Stimulated activated CD4-positive, alpha-beta T cell treated with anti-CD3 and anti-CD28 coated beads, TNF-alpha, amount 100 ng/mL, for 24 hours (primary cell): ENCODE measurements at regions not wholly inside any gene's neighbourhood (a gene's known extent, or its start where the extent isn't known, plus 50 kb on each side); places are given as distances from the start of the nearest gene placed in this dataset.
"Not testable (repeated sequence)": the region's sequence is repeated elsewhere in the genome, so short reads cannot be mapped to it uniquely, and the experiment has no call there.

Experiments
- DNase-seq, 3 experiments: peaks; one replicate each; pipeline ENCODE4 v3.0.0-alpha.2; 2020; ENCODE audit warnings: low read depth in 3 of 3

DNA sequence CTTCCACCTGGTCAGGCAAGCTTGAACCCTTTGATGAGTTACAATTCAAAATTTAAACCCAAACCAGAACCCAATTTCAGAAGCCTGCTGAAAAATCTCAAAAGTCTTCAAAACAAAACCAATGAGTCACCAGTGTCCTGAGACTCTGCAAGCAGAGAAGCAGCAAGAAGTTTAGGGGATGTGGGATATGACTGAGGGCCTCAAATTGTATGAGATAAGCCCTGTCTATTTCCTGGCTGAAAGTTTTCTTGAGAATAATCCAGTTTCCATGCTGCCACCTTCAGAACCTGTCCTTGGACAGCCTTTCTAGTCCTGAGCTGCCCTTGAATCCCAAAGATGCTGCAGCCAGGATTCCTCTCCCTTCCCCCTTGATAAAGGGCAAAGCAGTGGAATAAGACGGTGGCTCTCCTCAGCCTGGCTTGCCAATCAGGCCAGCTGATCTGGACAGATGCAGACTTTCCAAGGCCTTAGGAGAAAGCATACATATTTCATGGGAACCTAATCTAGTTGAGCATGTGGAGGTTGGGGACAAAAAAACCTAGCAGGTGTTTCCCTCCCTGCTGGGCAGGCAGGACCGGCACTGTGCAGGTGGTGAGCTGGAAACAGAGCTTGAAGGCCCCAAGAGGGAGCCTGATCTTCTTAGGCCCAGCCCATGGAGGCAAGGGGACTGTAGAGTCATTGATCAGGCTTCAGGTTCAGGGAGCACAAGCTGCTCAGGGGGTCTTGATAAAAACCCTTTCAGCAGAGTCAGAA, 278.0 kb upstream of the MGAT5 start:
- DNase-seq, result no peak

DNA sequence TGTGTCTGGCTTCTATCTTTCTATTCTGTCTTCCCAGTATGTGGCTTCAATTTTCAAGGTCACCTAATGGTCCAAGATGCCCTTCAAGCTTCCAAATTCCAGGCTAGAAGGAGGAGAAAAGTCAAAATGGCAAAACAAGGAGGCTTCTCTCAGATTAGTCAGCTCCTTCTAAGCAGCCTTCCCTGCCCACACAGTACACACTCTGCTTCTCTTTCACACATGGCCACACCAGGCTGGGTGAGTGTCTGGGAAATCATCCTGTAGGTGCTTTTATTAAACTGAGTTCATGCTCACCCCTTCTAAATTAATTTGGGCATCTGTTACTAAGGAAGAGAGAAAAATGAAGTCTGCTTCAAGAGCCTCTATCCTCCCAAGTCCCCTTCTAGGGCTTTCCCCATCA, 277.2 kb upstream of the MGAT5 start:
- no peak for DNase-seq

DNA sequence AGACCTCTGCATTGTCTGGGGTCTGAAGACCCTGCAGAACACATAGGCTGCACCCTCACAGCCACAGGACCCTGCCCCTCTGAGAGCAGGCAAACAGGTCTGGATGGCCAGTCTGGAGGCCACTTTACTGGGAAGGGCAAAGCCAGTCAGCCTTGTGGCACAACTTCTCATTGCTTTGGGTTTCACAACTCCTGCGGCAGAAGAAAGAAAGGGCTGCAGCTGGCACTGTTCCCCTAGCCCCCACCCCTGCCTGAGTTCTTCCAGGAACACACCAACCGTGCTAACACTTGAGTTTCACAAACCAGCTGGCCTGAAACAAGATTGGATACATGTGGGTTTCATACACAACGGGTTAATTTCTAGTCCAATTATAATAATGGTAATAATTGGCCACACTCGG, 276.5 kb upstream of the MGAT5 start:
- no peak for DNase-seq

DNA sequence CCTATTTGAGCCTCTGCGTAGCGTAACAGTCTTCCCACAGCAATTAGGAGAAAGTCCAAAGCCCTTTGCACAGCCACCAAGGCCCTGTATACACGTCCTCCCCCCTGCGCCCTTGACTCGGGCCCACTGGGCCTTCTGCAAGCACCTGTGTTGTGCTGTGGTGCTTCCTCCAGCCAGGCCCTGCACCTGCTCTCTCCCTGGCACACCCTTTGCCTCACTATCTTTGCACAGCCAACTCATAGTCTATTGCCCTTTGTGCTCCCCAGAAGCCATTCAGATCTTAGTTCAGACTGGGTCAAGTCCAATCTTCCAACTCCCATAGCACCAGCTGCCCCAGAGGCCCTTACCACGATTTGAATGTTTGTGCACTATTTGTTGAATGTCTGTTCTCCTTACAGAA, 271.6 kb upstream of the MGAT5 start:
- no peak for DNase-seq

DNA sequence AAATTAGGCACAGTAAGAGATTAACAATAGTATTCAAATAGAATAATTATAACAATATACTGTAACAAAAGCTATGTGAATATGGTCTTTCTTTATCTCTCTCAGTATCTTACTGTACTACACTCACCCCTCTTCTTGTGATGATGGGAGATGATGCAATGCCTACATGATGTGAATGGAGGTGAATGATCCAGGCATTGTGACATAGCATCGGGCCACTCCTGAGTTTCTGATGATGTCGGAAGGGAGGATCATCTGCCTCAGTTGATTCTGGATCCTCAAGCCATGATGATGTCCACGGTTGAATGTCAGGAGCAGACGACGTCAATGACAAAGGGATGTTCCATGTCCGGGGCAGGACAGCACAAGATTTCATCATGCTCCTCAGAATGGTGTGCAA, 268.3 kb upstream of the MGAT5 start:
- no peak for DNase-seq

DNA sequence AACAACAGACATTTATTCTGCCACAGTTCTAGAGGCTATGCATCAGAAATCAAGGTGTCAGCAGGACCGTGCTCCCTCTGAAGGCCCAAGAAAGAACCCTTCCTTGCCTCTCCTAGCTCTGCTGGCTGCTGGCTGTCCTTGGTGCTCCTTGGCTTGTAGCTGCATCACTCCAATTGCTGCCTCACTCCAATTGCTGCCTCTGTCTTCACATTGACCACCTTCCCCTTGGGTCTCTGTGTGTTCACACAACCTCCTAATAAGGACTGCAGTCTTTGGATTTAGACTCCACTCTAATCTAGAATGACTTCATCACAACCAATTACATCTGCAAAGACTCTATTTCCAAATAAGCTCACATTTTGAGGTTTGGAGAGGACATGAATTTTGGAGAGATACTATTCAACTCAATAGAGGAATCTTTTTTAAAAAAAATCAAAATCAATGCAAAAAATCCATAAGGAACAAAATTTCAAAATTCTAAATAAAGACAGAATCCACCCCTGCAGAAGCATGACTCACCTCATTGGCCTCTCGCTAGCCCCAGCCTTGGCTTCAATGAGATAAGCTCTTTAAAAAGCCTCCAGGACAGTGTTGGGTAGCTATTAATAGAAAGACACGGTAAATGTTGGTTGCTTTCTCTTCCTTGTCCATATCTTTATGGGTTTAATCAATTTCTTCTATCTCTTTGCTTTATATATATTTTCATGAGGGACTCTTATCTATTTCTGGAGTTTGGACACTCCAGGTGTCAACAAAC, 267.6 kb upstream of the MGAT5 start:
- DNase-seq, result no peak

DNA sequence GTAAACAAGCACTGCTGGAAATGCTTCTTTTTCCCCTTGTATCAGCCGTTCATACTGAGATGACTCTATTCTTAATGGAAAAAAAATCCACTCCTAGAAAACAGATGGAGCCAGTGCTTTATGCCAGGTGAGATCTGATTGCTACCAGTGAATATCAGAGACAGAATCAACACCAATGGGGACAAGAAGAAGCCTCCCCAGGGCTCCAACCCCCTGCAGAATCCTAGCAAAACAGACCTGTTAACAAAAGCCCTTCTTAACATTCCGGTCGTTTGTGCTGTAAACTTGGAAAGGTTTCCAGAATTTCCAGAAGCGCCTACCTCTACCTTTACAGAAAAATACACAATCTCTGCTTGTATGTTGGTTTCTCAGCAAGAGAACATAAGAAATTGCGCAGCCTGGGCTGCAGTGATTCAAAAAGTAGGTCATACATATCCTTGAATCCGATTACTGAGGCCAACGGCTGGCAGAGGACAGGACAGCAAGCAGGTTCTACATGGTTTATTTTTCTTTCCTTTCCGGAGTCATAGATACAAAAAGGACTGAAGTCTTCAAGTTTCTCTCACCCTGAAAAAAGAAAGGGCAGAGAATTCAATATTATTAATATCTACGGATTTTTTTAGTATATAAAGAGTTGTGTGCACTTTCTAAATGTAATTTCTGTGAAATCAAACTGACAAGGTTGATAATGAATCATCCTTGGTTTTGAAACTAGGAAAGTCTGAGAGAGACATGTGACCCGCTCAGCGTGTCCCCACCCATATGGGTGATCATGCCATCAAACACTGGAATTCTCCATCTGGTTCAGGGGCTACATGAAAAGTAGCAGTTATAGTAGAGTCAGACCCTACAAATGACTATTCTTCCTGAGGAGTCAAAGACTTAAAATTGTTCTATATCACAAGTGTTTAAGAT, 266.7 kb upstream of the MGAT5 start:
- DNase-seq, result no peak

DNA sequence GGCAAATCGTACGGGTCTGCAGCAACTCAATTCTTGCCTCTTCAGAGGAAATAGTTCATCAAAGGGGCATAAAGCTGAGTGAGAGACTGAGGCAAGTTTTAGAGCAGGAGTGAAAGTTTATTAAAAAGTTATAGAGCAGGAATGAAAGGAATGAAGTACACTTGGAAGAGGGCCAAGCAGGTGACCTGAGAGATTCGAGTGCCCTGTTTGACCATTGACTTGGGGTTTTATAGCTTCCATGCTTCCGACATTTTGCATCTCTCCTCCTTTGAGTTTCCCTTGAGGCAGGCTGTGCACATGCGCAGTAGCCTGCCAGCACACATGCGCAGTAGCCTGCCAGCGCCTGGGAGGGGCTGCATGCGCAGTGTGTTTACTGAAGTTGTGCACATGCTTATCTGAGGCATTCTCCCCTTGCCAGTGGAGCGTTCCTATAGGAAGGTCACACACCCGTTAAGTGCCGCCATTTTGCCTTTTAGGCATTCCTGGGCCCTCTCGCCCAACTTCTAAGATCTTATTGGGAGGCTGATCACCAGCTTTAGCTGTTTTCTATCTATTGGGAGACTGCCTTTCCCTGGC, 265.5 kb upstream of the MGAT5 start:
- DNase-seq, result no peak

DNA sequence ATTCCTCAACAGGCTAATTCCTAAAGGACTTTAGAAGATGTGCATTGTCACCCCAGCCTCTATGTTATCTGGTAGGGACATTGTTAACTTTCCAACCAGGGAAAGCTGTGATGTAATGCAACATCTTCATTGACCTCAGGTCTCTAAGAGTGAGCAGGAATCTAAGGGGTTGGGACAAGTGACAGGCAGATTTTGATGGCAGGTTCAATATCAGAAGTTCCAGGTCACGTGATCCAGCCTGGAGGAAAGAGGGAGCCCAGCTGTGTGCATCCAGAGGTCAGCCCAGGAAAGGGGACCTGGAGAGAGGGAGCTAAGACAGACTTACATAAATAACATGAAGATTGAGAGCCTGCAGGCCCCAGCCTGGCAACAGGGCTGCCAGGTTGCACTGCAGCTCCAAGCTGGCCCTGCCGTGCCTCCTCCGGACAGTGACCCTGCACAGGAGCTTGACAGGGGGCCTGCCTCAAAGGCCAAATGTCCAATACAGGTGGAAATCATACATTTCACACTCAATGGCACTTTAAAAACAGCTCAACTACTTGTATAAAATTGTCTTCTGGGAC, 262.2 kb upstream of the MGAT5 start:
- DNase-seq, result no peak

DNA sequence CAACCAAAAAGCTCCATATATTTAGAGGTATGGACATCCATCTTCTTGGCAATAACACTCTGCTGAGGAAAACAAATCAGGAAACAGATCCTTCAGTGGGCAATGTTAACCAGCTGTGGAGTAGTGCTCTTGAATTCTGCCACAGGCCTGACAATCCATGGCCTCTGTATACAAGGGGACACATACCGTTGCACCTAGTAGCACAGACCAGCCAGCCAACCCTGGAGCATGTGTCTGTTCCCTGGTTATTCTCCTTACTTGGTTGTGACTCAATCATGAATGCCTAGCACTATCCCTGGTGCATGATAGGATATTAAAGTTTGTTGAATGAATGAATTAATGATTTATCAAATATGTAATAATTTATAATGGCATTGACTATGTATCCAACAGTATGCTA, 261.4 kb upstream of the MGAT5 start:
- no peak for DNase-seq

DNA sequence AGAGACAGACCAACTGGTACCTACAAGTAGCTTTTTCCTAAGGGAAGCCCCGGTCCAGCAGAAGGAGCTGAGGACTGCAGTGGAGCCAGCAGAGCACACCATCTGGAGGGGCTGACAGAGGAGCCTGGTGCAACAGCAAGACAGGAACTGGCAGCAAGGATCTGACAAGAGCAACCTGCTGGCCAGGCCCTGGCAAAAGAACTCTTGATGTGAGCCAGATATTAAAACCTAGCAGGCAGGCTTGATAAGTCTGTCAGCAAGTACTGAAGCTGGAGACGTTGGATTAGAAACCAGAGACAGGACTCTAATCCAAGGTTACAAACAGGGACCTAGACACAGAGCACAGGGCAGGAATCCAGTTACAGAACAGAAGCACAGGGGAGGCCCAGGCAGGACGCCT, 260.7 kb upstream of the MGAT5 start:
- no peak for DNase-seq

DNA sequence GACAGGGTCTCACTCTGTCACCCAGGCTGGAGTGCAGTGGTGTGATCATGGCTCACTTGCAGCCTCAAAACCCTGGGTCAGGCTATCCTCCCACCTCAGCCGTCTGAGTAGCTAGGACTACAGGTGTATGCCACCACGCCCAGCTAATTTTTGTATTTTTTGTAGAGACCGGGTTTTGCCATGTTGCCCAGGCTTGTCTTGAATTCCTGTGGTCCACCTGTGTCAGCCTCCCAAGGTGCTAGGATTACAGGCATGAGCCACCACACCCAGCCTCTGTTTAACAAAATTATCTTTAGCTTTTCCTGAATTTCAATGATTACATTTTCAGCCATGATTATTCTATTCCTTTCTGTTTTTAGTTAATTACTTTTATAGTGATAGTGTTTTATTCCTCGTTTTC, 255.1 kb upstream of the MGAT5 start:
- not testable (repeated sequence) for DNase-seq

DNA sequence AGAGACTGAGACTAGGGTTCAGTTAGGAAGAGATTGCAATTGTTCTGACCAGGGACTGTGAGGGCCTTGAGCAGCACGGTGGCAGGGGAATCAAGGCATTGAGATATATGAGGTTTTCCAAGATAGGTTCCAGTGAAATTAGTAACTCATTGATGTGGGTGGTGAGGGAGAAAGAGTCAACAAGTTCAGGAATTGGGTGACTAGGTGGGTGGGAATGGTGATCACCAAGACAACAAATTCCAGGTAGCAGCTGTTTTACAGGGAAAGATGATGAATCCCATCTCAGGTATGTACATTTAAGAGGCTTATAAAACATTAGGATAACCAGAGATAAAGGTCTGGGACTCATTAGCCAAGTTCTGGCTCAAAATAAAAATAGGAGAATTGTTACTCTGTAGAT, 251.5 kb upstream of the MGAT5 start:
- no peak for DNase-seq

DNA sequence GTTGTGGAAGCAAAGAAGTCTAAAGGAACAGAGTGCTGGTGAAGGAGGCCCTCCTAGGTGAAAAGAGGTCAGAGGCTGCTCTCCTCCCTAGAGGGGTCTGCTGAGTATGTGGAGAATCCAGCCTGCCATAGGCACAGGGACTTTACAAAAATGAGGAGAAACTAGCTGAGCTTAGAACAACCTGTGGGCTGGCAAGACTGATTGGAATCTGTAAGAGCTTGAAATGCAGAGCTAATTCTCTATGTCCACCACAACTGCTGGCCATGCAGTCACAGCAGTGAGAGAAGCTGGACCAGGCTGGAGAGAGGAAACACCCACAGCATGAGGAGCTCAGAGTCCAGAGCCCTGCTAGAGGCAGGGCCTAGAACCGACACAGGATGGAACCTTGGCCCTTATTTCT, 251.0 kb upstream of the MGAT5 start:
- no peak for DNase-seq

DNA sequence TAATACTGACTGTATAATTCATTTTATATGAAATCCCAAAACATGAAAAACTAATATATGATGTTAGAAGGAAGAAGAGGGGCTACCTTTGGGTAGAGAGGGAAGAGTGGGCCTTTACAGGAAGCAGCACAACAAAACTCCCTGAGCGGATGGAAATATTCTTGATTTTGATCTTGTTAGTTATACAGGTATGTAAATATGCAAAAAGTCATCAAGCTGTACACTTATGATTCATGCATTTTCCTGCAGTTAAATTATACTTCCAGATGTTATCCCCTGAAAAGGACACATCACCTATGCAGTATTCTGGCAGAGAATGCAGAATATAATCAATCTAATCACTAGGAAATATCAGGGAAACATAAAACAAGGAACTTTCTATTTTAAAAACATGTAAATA, 249.4 kb upstream of the MGAT5 start:
- DNase-seq, result no peak

DNA sequence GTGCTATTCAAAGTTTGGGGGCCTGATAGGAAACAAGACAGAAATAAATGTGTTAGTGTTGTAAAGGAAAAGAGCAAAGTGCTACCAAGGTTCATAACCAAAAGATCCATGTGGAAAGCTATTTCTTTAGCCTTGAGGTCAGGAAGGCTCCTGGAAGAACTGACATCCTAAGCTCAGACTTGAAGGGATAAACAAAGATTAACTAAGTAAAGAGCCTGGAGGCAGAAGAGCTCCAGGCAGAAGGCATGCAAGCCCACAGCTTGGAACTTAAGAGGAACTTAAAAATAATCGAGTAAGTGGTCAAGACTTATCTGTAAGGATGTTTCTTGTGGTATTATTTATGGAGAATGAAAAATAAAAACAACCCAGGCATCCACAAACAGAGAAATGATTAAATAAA, 245.0 kb upstream of the MGAT5 start:
- DNase-seq, result no peak

DNA sequence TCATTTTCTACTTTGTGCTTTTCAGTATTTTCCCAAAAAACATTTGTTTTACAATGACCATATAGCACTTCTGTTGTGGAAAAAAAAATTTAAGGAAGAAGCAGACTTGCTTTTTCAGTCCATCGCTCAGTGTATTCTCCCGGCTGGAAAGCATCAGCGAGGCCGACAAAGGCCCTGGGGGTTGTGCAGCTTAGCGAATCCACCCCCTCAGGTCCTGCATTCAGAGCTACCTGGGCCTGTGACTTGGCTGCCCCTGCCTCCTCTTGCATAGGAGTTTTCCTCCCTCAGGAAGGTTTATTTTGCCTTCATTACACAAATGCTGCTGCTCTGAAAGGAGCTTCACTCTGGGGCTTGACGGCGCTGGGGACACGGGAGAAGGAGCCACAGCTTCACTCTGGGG, 244.4 kb upstream of the MGAT5 start:
- no peak for DNase-seq

DNA sequence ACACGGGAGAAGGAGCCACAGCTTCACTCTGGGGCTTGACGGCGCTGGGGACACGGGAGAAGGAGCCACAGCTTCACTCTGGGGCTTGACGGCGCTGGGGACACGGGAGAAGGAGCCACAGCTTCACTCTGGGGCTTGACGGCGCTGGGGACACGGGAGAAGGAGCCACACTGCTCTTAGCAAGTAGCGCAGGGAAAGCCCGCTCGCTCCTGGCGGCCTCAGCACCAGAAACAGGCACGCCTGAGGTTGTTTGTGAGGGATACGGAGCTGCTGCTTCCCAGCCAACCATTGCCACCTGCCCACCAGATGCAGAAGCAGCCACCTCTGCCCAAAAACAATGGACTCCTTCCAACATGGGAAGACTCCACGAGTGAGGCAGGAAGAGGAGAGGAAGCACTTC, 244.0 kb upstream of the MGAT5 start:
- DNase-seq, result not testable (repeated sequence)

DNA sequence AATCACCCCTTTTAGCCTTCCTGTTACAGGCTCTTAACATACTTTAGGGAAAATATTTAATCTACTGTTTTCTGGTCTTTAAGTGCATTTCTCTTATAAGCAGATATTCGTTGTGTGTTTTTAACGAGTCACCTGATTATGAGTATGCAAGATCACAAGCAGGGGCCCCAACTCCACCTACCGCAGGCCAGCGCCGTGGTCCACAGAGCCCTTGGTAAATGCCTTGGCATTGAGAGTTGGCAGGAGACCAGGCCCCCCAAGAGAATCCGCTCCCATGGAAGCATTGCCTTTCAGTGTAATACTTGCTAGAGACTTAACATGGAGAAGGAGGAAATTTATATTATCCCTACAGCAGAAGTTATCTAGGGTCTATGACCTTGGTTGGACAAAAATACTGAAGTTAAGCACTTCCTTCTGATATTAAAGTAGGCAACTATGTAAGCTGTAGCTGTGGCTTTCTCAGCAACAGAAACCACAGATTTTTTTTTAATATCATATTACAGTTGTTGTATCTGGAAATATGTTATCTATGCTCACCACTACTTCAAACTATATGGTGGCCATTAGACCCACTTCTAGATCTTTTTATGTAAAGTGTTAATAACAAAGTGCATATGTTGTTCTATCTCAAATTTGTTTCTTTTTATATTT, 241.8 kb upstream of the MGAT5 start:
- DNase-seq, result no peak

DNA sequence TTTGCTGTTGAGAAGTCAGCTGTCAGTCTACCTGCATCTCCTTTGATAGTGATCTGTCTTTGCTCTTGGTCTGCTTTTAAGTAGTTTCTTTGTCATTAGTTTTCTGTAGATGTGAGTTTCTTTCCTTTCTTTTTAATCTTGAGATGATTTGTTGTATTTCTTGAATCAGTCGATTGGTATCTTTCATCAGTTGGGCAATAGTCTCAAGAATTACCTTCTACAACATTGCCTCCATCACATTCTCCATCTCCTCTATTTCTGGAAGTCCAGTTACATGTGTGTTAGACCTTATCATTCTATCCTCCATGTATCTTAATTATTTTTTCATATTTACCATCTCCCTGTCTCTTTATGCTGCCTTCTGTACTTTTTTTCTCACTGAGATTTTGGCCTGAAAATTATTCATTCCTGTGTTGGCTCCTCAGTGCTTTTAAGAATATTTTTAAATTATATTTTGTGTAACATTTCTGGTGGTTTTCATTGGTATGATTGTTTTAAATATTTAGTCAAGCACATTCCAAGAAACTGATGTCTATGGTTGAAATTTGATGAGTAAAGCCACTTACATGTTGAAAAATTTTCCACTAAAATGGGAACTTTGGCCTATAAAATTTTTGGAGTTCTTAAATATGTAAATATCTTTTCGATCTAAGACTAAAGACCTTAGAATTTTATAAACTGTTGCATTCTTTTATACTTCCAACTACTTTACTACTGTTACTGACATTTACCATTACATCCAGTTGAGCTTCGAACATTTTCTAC, 239.5 kb upstream of the MGAT5 start:
- DNase-seq, result no peak

DNA sequence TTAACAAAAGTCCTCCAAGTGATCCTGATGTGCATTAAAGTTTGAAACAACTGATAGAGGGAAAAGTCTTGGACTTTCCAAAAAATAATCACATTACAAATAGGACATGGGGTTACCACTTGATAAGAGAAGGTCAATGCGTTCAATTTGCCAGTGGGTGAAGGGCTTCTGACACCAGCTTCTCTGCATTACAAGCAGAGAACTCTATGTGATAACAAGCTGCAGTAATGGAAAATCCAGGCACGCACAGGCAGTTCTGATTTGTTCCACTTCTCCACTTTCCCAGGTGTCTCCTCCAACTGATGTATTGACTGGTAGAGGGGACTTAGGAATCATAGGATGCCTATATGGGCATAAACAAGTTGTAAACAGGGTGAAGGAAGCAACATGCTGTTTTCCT, 234.0 kb upstream of the MGAT5 start:
- no peak for DNase-seq
